Brain microvascular endothelial cell (primary cell): ENCODE measurements at regions not wholly inside any gene's neighbourhood (a gene's known extent, or its start where the extent isn't known, plus 50 kb on each side); places are given as distances from the start of the nearest gene placed in this dataset.
"Not testable (repeated sequence)": the region's sequence is repeated elsewhere in the genome, so short reads cannot be mapped to it uniquely, and the experiment has no call there.

Source experiments
- DNase-seq: peaks from one replicate; pipeline ENCODE4 v3.0.0-alpha.2; 2020
- H3K27ac ChIP-seq: fragments of 250-450 bp; sonication (Bioruptor Pico); 2 replicates; pipeline ENCODE4 v1.5.1; 2020; ENCODE audit warnings: mild to moderate bottlenecking, moderate library complexity
- H3K27me3 ChIP-seq: fragments of 250-450 bp; sonication (Bioruptor Pico); replicated peaks from 2 replicates; pipeline ENCODE4 v1.5.1; 2020; ENCODE audit warnings: mild to moderate bottlenecking
- H3K36me3 ChIP-seq: fragments of 250-450 bp; sonication (Bioruptor Pico); replicated peaks from 2 replicates; pipeline ENCODE4 v1.5.1; 2020; ENCODE audit warnings: mild to moderate bottlenecking
- H3K4me3 ChIP-seq: 2 replicates; pipeline ENCODE4 v1.5.1; 2011; ENCODE audit warnings: low read depth, mild to moderate bottlenecking, control low read depth, low read length, moderate library complexity
- in situ Hi-C: cut with HindIII; loops from 2 replicates; pipeline ENCODE4 v1.10.0; 2017; ENCODE audit warnings: low sequenced_read_pairs, low pct_ligation_motif_present
- TF ChIP-seq, protein P1 (sequence below): IDR thresholded peaks from 2 replicates; pipeline ENCODE4 v1.5.1; 2011; ENCODE audit warnings: low read depth, mild to moderate bottlenecking, moderate library complexity, low read length, control low read depth, inconsistent platforms; ENCODE audit errors: missing control alignments

DNA sequence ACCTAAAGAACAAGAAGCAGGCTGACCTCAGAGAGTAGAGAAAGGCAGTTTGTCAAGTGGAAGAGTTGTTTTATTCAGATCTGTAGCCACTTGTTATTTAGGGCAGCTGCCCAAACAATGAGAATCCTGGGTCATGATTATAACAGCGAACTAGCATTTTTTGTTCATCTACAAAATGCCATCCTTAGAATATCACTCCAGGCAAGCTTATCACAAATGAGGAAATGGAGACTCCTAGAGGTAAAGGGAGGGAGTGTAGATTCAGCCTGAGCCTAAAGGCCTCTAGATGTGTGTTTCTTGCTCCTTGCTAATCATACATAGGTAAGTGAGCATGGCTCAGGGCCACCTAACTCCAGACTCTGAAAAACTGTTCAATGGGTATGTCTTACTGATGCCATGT lies 126.1 kb downstream of the HNMT start:
- Histone ChIP-seq H3K27me3 (no peaks in the 10 kb centered on the region), H3K36me3 (no peaks in the 10 kb centered on the region), H3K4me3 (no peak overlapping the region), H3K27ac (no peak overlapping the region)
- TF ChIP-seq, protein P1, sequence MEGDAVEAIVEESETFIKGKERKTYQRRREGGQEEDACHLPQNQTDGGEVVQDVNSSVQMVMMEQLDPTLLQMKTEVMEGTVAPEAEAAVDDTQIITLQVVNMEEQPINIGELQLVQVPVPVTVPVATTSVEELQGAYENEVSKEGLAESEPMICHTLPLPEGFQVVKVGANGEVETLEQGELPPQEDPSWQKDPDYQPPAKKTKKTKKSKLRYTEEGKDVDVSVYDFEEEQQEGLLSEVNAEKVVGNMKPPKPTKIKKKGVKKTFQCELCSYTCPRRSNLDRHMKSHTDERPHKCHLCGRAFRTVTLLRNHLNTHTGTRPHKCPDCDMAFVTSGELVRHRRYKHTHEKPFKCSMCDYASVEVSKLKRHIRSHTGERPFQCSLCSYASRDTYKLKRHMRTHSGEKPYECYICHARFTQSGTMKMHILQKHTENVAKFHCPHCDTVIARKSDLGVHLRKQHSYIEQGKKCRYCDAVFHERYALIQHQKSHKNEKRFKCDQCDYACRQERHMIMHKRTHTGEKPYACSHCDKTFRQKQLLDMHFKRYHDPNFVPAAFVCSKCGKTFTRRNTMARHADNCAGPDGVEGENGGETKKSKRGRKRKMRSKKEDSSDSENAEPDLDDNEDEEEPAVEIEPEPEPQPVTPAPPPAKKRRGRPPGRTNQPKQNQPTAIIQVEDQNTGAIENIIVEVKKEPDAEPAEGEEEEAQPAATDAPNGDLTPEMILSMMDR, result peak; percentile 76
- peak; percentile 36 for DNase-seq
- in situ Hi-C loops, result no loop called here

DNA sequence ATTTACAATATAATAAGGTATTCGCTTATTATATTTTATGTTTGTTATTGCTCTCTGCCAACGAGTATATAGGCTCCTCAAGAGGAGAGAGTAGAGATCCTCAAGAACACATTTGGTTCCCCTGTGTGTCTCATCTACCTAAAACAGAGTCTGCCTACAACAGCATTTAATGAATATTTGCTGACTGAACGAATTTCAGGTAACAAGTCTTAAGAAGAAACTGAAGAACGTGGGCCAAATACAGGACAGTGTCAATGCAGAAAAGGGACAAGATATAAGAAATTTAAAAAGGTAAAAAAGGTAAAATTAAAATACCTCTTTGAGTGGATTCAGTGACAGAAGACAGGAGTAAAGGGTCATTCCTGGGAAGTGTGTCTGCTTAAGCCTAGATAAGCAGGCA lies 129.2 kb downstream of the HNMT start:
- H3K27ac ChIP-seq, result no peak overlapping the region
- no peak overlapping the region for H3K4me3 ChIP-seq
- no peaks in the 10 kb centered on the region for H3K27me3 ChIP-seq
- no peaks in the 10 kb centered on the region for H3K36me3 ChIP-seq
- no peak for DNase-seq
- TF ChIP-seq, protein P1, result no peak
- in situ Hi-C loops, result no loop called here

- no peak overlapping the region for H3K27ac ChIP-seq
- TF ChIP-seq, protein P1, result no peak
- H3K27me3 ChIP-seq, result no peaks in the 10 kb centered on the region
- no peaks in the 10 kb centered on the region for H3K36me3 ChIP-seq
- in situ Hi-C loops, result no loop called here
- no peak overlapping the region for H3K4me3 ChIP-seq
- no peak for DNase-seq
Measured at GRCh38 chr2:138094031-138094430, 129.8 kb downstream of the HNMT start.

DNA sequence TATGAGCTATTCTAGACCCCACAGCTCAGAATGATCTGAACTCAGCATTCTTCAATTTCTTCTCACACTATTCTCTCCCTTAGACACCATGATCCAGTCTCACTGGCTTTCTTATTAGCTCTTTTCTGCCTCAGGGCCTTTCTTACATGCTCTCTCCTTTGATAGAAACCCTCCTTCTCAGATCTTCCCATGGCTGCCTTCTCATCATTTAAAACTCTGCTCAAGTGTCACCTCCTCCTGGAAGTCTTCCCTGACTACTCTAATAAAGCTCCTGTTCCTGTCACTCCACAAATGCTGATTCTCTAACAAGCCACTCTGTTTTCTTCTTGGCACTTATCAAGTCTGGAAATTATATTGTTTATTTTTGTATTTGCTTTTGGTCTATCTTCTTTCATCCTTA lies 131.1 kb downstream of the HNMT start:
- Histone ChIP-seq H3K4me3 (no peak overlapping the region), H3K36me3 (no peaks in the 10 kb centered on the region), H3K27me3 (no peaks in the 10 kb centered on the region), H3K27ac (no peak overlapping the region)
- in situ Hi-C loops, result no loop called here
- TF ChIP-seq, protein P1, result no peak
- no peak for DNase-seq

DNA sequence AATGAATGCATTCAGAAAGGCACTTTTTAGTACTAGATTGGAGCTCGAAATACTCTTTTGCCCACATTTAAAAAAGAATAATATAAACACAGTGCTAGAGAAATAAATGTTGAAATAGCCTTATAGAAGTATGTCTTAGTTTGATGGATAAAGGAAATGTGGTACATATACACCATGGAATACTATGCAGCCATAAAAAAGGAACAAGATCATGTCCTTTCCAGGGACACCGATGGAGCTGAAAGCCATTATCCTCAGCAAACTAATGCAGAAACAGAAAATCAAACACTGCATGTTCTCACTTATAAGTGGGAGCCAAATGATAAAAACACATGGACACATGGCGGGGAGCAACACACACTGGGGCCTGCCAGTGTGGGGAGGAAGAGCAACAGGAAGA lies 135.0 kb downstream of the HNMT start:
- H3K36me3 ChIP-seq, H3K4me3 ChIP-seq, in situ Hi-C loops, DNase-seq, H3K27ac ChIP-seq, H3K27me3 ChIP-seq: not testable (repeated sequence)

GRCh38 chr2:138101718-138102117 lies 137.4 kb downstream of the HNMT start:
- H3K27me3 ChIP-seq, result no peaks in the 10 kb centered on the region
- H3K4me3 ChIP-seq, result no peak overlapping the region
- in situ Hi-C loops, result no loop called here
- H3K36me3 ChIP-seq, result no peaks in the 10 kb centered on the region
- TF ChIP-seq, protein P1, result no peak
- no peak for DNase-seq
- H3K27ac ChIP-seq, result no peak overlapping the region
